Lower leg skin (tissue), 4 donors: ENCODE measurements at regions not wholly inside any gene's neighbourhood (a gene's known extent, or its start where the extent isn't known, plus 50 kb on each side); places are given as distances from the start of the nearest gene placed in this dataset.

Experiments
- DNase-seq, 2 donors: peaks; one replicate each; pipeline ENCODE4 v3.0.0-alpha.2; 2019; ENCODE audit warnings: low spot score in 2 of 2
- H3K4me3 ChIP-seq: fragments of 200-600 bp; sonication (generic); 2 replicates; pipeline ENCODE4 v1.5.1; 2017; ENCODE audit warnings: mild to moderate bottlenecking, low read depth; ENCODE audit not compliant: poor library complexity, severe bottlenecking
- POLR2A ChIP-seq, 2 donors: fragments of 450-650 bp; IDR thresholded peaks; one replicate each; pipeline ENCODE4 v1.6.1; 2016 to 2017; ENCODE audit warnings: antibody characterized with exemption in 2 of 2, mild to moderate bottlenecking in 1 of 2, moderate library complexity in 1 of 2
- WGBS, 2 donors: methylation state at CpG; one replicate each; pipeline ENCODE4 v1.1.5; 2018; 5-methylcytosine and 5-hydroxymethylcytosine counted together
- intact Hi-C: fragments of 100-400 bp; cut with DNase I; formaldehyde crosslinking; loops from one replicate; pipeline ENCODE4 v1.15.0; 2023; ENCODE audit warnings: low total_unique reads
- TF ChIP-seq, protein P1 (sequence below), 3 donors: fragments of 450-650 bp; IDR thresholded peaks; one replicate each; pipeline ENCODE4 v1.5.1; 2016; ENCODE audit warnings: antibody characterized with exemption in 3 of 3, mild to moderate bottlenecking in 3 of 3, moderate library complexity in 2 of 3

DNA sequence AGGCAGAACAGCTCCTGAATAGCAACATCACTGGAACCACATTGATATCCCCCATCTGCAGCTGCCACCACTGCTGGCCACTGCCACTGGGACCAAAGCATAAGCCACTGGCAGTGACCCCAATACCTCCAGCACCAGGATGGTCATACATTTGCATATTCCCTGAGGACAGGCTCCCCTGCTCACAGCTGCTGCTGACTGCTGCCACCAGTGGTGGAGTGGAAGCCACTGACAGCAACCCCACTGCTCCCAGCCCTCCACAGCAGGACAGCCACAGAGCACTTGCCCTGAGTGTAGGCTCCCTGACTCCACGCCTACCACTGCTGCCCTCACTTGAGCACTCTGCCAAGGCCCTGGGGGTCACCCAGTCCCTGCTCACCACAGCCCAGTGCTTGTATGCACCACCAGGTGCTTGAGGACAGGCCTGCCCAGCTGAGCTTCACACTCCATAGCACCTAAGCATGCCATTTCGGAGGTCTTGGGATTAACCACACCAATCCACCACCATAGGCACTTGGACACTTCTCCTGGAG is 327.4 kb upstream of the RPS23 start:
- no peak for DNase-seq
- TF ChIP-seq POLR2A (IDR thresholded peaks at IDR 0.05), result no peak
- TF ChIP-seq, protein P1, sequence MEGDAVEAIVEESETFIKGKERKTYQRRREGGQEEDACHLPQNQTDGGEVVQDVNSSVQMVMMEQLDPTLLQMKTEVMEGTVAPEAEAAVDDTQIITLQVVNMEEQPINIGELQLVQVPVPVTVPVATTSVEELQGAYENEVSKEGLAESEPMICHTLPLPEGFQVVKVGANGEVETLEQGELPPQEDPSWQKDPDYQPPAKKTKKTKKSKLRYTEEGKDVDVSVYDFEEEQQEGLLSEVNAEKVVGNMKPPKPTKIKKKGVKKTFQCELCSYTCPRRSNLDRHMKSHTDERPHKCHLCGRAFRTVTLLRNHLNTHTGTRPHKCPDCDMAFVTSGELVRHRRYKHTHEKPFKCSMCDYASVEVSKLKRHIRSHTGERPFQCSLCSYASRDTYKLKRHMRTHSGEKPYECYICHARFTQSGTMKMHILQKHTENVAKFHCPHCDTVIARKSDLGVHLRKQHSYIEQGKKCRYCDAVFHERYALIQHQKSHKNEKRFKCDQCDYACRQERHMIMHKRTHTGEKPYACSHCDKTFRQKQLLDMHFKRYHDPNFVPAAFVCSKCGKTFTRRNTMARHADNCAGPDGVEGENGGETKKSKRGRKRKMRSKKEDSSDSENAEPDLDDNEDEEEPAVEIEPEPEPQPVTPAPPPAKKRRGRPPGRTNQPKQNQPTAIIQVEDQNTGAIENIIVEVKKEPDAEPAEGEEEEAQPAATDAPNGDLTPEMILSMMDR (IDR thresholded peaks at IDR 0.05), result no peak
- intact Hi-C loops, result no loop called here
- H3K4me3 ChIP-seq, result no peak overlapping the region
- WGBS, 2 donors, result 60 to 87% methylated on average over 1 to 2 of the region's 2 CpGs

DNA sequence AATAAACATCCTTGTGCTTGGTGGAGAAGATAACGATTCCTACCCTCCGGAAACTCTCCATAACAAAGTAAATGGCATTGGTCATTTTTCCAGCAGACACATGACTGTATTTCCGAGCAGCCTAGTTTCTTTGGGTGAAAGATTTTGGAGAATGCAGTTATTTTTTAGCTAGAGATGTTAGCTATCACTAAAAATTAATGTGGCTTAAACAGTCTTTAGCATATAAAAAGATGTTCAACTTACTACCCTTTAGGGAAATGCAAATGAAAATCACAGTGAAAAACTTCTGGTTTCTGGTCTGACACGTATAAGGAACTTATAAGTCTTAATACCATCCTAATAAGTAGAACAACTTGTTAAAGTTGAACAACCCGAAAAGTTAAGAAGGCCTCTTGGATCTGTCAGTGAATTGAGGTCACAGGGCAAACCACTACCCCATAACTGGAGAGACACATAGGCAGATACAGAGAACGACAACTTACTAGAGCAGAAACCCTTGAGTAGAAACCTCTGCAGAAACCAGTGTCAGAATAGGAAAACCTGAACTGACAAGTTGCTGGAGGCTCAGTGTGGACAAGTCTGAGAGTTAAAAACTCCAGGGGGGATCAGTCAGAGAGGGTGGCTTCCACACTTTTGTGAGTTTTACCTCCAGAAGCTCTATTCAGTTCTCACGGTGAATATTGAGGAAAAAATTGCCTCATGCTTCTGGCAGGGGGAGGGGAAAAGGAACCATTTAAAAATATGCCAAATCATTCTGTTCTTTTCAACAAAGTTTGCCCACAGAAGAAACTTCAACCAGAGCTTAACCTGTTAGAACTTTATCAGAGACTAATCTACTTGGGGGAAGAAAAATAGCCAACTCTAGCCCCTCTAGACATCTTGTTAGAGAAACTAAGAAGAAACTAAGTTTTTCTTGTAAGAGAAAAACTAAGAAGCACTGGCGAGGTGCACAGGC is 325.2 kb upstream of the RPS23 start:
- intact Hi-C loops, result no loop called here
- no peak overlapping the region for H3K4me3 ChIP-seq
- no peak for TF ChIP-seq POLR2A (IDR thresholded peaks at IDR 0.05)
- TF ChIP-seq, protein P1 (IDR thresholded peaks at IDR 0.05), result no peak
- WGBS, 2 donors, result 75 to 78% methylated on average over 8 of the region's 8 CpGs
- DNase-seq, result no peak

DNA sequence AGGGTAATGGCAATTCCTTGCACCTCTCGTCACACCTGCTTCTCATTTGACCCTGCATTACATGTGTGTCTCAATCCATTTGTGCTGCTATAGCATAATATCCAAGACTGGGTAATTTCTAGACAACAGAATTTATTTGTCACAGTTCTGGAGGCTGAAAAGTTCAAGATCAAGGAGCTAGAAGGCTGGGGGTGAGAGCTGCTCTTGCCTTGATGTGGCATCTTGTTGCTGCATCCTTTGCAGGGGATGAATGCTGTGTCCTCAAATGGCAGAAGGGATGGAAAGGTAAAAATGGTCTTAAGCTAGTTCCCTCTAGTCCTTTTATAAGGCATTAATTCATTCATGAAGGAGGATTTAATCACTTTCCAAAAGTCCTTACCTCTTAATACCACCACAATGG is 323.7 kb upstream of the RPS23 start:
- DNase-seq, result no peak
- TF ChIP-seq, protein P1 (IDR thresholded peaks at IDR 0.05), result no peak
- no peak for TF ChIP-seq POLR2A (IDR thresholded peaks at IDR 0.05)
- intact Hi-C loops, result no loop called here
- WGBS, 2 donors, result 96 to 100% methylated on average over 1 of the region's 1 CpG
- no peak overlapping the region for H3K4me3 ChIP-seq

DNA sequence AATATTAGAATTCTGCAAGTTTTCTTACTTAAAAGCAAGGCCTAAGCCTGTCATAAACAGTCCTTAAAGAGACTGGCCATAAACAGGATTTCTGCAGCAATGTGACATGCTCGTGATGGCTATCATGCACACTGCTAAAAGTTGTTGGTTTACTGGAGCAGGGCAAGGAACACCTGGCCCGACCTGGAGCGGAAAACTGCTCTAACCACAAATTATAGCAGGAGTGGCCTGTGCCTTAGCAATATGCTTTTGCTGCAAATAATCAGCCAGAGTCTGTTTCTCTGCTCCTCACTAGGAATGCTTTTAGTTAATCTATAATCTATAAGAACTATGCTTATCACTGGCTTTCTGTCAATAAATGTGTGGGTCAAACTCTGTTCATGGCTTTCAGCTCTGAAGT is 322.9 kb upstream of the RPS23 start:
- 77 to 87% methylated on average over 3 of the region's 3 CpGs for WGBS, 2 donors
- DNase-seq, result no peak
- intact Hi-C loops, result no loop called here
- TF ChIP-seq, protein P1 (IDR thresholded peaks at IDR 0.05), result no peak
- TF ChIP-seq POLR2A (IDR thresholded peaks at IDR 0.05), result no peak
- H3K4me3 ChIP-seq, result no peak overlapping the region

DNA sequence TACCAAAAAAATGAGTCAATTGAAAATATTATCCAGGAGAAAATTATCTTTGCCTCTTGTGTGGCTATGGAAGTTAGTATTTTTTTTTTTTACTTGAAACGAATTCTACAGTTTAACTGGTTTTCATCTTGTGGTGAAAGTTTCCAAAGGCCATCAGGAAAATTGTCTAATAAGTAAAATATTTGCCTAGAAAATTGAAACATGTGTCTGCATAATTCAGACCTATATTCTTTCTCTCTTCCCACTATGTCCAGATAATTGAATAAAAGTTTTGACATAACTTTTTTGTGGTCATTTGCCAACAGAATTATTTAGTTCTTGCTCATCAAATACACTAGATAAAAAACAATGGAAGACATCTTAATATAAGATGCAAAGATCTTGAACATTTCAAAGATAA is 321.5 kb upstream of the RPS23 start:
- H3K4me3 ChIP-seq, result no peak overlapping the region
- WGBS, 2 donors, result 39 to 60% methylated on average over 1 of the region's 1 CpG
- TF ChIP-seq, protein P1 (IDR thresholded peaks at IDR 0.05), result no peak
- TF ChIP-seq POLR2A (IDR thresholded peaks at IDR 0.05), result no peak
- DNase-seq, result no peak
- intact Hi-C loops, result no loop called here
